ENCODE measurements at regions not wholly inside any gene's neighbourhood (a gene's known extent, or its start where the extent isn't known, plus 50 kb on each side); places are given as distances from the start of the nearest gene placed in this dataset.

- no peak for DNase-seq (ENCODE audit: low spot score)
Measured at GRCh38 chr2:71864085-71864484, 283.6 kb downstream of the CYP26B1 start.

GRCh38 chr2:71863396-71863795 lies 284.3 kb downstream of the CYP26B1 start:
- no peak for DNase-seq (ENCODE audit: low spot score)

- DNase-seq (ENCODE audit: low spot score), result no peak
Measured at GRCh38 chr2:71862921-71863320, 284.7 kb downstream of the CYP26B1 start.

GRCh38 chr2:71861186-71862160 lies 286.2 kb downstream of the CYP26B1 start:
- no peak for DNase-seq (ENCODE audit: low spot score)

GRCh38 chr2:71860381-71860926 lies 287.2 kb downstream of the CYP26B1 start:
- no peak for DNase-seq (ENCODE audit: low spot score)

GRCh38 chr2:71859211-71859847 lies 288.3 kb downstream of the CYP26B1 start:
- no peak for DNase-seq (ENCODE audit: low spot score)

- no peak for DNase-seq (ENCODE audit: low spot score)
Measured at GRCh38 chr2:71858071-71858470, 289.6 kb downstream of the CYP26B1 start.

- DNase-seq (ENCODE audit: low spot score), result no peak
Measured at GRCh38 chr2:71857636-71858035, 290.0 kb downstream of the CYP26B1 start.

GRCh38 chr2:71856773-71857525 lies 290.7 kb downstream of the CYP26B1 start:
- DNase-seq (ENCODE audit: low spot score), result no peak

- DNase-seq (ENCODE audit: low spot score), result no peak
Measured at GRCh38 chr2:71853858-71854257, 293.8 kb downstream of the CYP26B1 start.

GRCh38 chr2:71852141-71852711 lies 295.4 kb downstream of the CYP26B1 start:
- no peak for DNase-seq (ENCODE audit: low spot score)

- DNase-seq (ENCODE audit: low spot score), result no peak
Measured at GRCh38 chr2:71851094-71851750, 296.4 kb downstream of the CYP26B1 start.

GRCh38 chr2:71850306-71850801 lies 297.3 kb downstream of the CYP26B1 start:
- DNase-seq (ENCODE audit: low spot score), result no peak

- no peak for DNase-seq (ENCODE audit: low spot score)
Measured at GRCh38 chr2:71849607-71850305, 297.9 kb downstream of the CYP26B1 start.

- DNase-seq (ENCODE audit: low spot score), result no peak
Measured at GRCh38 chr2:71849111-71849510, 298.6 kb downstream of the CYP26B1 start.

- no peak for DNase-seq (ENCODE audit: low spot score)
Measured at GRCh38 chr2:71846669-71847291, 300.9 kb downstream of the CYP26B1 start.

GRCh38 chr2:71846072-71846471 lies 301.6 kb downstream of the CYP26B1 start:
- no peak for DNase-seq (ENCODE audit: low spot score)

GRCh38 chr2:71844967-71845366 lies 302.7 kb downstream of the CYP26B1 start:
- DNase-seq (ENCODE audit: low spot score), result no peak

GRCh38 chr2:71843391-71843850 lies 304.2 kb downstream of the CYP26B1 start:
- DNase-seq (ENCODE audit: low spot score), result no peak

GRCh38 chr2:71842744-71843143 lies 304.9 kb downstream of the CYP26B1 start:
- DNase-seq (ENCODE audit: low spot score), result no peak

Data from hematopoietic multipotent progenitor cell treated with erythropoietin and hydrocortisone succinate and interleukin-3 and kit ligand, for 17 days (in vitro differentiated cells).